PFSK-1 (cell line): ENCODE measurements at regions not wholly inside any gene's neighbourhood (a gene's known extent, or its start where the extent isn't known, plus 50 kb on each side); places are given as distances from the start of the nearest gene placed in this dataset.

Experiments used
- FOXP2 ChIP-seq: optimal IDR thresholded peaks from 2 replicates; pipeline ENCODE3; 2011; ENCODE audit warnings: borderline replicate concordance, control low read depth, inconsistent platforms; ENCODE audit not compliant: insufficient read depth; ENCODE audit errors: extremely low read length, extremely low read depth
- POLR2AphosphoS5 ChIP-seq: IDR thresholded peaks from 2 replicates; pipeline ENCODE4 v1.6.1; 2012; ENCODE audit warnings: low read depth, mild to moderate bottlenecking, control low read depth, low read length, moderate library complexity
- SIN3A ChIP-seq: IDR thresholded peaks from 2 replicates; pipeline ENCODE4 v1.6.1; 2012; ENCODE audit warnings: mild to moderate bottlenecking, low read length, moderate library complexity, borderline replicate concordance; ENCODE audit not compliant: insufficient read depth
- TAF1 ChIP-seq: IDR thresholded peaks from 2 replicates; pipeline ENCODE4 v1.6.1; 2012; ENCODE audit warnings: low read length, control low read depth, borderline replicate concordance; ENCODE audit not compliant: insufficient read depth
- TF ChIP-seq, protein P1 (sequence below), 2 experiments: IDR thresholded peaks; 2 replicates each; pipeline versions ENCODE4 v1.6.1 to v1.8.0; 2011 to 2012; ENCODE audit warnings: low read depth in 2 of 2, low read length in 2 of 2, control low read depth in 1 of 2, inconsistent platforms in 1 of 2, mild to moderate bottlenecking in 1 of 2, moderate library complexity in 1 of 2; ENCODE audit not compliant: insufficient read depth in 1 of 2

DNA sequence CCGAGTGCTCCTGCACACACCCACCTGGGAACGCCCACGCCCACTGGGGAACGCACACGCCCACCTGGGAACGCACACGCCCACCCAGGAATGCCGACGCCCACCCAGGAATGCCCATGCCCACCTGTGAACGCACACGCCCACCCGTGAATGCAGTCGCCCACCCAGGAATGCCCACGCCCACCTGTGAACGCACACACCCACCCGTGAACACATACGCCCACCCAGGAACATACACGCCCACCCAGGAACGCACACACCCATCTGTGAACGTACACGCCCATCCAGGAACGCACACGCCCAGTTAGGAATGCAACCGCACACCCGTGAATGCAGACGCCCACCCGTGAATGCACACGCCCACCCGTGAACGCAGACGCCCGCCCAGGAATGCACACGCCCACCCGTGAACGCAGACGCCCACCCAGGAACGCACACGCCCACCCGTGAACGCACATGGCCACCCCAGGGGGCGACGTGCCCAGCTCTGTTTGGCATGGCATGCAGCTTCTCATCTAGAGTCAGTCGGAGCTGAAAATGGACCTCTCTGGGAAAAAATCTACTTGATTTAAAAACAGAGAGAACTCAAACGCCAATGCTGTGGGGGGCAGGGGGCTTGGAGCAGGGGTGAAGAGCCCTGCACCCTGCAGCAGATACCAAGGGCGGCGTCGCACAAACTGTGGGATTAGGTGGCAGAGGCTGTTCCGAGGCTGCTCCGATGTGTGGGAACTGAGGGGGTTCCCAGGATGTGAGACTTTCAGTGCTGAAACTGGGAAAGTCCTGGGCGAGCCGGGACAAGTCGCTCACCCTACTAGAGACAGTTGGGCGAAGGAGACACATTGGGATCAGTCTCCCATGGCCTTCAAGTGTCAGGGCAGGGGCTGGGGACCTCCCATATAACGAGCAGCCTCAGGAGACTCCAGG, 83.3 kb downstream of the MYEOV start:
- TF ChIP-seq POLR2AphosphoS5, result no peak
- TF ChIP-seq TAF1, result no peak
- no peak for TF ChIP-seq FOXP2
- TF ChIP-seq, protein P1, sequence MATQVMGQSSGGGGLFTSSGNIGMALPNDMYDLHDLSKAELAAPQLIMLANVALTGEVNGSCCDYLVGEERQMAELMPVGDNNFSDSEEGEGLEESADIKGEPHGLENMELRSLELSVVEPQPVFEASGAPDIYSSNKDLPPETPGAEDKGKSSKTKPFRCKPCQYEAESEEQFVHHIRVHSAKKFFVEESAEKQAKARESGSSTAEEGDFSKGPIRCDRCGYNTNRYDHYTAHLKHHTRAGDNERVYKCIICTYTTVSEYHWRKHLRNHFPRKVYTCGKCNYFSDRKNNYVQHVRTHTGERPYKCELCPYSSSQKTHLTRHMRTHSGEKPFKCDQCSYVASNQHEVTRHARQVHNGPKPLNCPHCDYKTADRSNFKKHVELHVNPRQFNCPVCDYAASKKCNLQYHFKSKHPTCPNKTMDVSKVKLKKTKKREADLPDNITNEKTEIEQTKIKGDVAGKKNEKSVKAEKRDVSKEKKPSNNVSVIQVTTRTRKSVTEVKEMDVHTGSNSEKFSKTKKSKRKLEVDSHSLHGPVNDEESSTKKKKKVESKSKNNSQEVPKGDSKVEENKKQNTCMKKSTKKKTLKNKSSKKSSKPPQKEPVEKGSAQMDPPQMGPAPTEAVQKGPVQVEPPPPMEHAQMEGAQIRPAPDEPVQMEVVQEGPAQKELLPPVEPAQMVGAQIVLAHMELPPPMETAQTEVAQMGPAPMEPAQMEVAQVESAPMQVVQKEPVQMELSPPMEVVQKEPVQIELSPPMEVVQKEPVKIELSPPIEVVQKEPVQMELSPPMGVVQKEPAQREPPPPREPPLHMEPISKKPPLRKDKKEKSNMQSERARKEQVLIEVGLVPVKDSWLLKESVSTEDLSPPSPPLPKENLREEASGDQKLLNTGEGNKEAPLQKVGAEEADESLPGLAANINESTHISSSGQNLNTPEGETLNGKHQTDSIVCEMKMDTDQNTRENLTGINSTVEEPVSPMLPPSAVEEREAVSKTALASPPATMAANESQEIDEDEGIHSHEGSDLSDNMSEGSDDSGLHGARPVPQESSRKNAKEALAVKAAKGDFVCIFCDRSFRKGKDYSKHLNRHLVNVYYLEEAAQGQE (IDR thresholded peaks at IDR 0.05; ENCODE audit: insufficient read depth in 1 of 2, low read depth in 2 of 2, low read length in 2 of 2), result no peak
- TF ChIP-seq SIN3A, result no peak

DNA sequence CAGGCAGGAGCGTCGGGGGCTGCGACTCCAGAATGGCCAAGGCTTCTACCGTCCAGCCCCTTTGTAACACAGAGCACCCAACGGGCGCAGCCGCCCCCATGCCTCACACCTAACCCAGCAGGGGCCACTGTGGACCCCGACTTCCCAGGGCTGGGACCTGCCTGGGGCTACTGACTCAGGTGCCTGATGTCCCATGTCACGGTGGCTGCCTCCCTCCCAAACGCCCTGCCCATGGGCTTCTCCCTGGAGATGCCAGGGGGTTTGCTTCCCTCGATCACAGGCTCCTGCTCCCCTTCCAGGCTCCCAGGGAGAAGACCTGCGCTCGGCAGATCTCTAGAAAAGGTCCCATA, 84.0 kb downstream of the MYEOV start:
- TF ChIP-seq FOXP2, result no peak
- no peak for TF ChIP-seq SIN3A

DNA sequence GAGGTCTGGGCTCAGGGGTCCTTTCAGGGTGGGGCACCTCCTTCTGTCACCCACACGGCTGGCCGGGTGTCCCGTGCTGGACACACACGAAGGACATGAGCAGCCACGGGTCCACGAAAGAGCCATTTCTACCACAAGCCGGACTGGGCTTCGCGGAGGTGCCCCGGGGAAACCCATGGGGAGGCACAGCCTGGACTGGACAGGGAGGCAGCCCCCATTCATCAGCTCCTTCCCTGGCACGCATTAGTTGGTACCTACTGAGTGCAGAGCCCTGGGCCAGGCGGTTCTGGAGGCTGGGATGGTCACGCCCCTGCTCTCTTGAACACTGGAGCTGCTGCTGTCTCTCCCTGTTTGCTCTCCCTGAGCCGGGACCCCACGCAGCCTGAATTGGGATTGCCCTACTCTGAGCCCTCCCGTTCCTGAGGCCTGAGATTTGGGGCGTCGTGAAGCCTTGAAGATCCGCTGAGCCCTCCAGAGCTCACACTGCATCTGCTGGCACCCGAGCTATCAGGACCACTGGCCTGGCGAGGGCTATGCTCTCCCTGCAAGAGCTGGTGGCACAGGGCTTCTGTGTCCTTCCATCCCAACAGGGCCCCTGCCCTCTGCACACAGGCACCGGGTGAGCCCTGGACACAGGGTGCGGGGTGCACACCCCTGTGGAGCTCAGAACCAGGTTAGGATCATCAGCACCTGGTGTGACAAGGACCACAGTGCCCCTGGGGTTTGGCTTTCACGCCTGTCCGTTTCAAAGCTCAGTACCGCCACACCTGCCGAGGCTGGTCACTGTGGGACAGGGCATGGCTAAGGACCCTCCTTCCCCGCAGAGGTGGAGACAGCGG, 84.6 kb downstream of the MYEOV start:
- TF ChIP-seq POLR2AphosphoS5 (no peak), TAF1 (no peak), SIN3A (no peak), FOXP2 (no peak)
- TF ChIP-seq, protein P1 (IDR thresholded peaks at IDR 0.05; ENCODE audit: insufficient read depth in 1 of 2, low read depth in 2 of 2, low read length in 2 of 2), result no peak

DNA sequence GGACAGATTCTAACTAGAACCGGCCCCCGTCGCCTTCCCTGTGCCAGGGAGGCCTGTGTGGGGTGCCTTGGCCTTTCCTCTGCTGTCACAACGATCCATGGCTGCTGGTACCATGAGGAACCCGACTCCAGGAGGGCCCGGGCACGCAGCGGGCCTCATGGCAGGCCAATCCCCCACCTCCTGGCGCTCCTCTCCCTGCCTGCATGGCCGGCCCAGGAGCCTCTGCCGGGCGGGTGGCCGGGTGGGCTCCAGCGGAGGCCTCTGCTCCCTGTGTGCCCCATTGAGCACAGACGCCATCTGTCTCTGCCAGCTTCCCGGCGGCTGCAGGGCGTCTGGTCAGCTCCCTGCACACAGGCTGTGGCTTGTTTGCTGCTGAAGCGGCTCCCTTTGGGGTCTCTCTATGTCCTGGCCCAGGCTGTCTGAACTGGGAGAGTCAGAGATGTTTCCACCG, 86.5 kb downstream of the MYEOV start:
- no peak for TF ChIP-seq POLR2AphosphoS5
- TF ChIP-seq FOXP2, result no peak
- no peak for TF ChIP-seq SIN3A
- TF ChIP-seq, protein P1 (IDR thresholded peaks at IDR 0.05; ENCODE audit: insufficient read depth in 1 of 2, low read depth in 2 of 2, low read length in 2 of 2), result no peak
- TF ChIP-seq TAF1, result no peak

DNA sequence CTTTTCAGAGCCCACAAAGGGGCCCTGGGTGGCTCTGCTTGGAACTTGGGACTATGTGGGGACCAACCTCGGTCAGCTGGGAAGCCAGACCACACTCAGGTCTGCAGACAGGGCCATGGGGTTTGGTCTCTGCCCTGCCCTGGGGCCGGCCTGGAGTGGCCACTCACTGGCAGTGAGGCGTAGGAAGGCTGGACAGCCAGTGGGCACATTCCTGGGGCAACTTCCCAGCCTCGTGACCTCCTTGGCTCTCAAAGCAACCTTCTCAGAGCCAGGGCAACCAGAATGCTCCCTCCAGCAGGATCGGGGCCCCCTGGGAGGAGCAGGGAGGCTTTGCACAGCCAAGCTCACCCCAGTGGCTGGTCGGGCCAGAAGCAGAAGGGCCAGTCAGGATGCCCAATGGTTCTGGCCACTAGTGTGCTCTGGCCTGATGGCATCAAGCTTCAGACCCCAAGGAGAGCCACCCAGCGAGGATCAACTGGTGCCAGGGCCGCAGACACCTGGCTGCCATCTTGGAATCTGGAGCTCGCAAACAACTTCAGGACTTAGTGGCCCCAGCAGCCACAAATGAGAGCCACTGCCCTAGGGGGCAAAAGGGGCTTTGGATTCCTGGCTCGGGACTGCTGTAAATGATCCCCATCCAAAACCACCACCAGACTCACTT, 87.1 kb downstream of the MYEOV start:
- TF ChIP-seq FOXP2 (no peak), SIN3A (no peak), POLR2AphosphoS5 (no peak), TAF1 (no peak)
- TF ChIP-seq, protein P1 (IDR thresholded peaks at IDR 0.05; ENCODE audit: insufficient read depth in 1 of 2, low read depth in 2 of 2, low read length in 2 of 2), result no peak
